ENCODE measurements at regions not wholly inside any gene's neighbourhood (a gene's known extent, or its start where the extent isn't known, plus 50 kb on each side); places are given as distances from the start of the nearest gene placed in this dataset.
A peak's percentile ranks its signal among the peaks of the same experiment; 100 is the strongest.

DNA sequence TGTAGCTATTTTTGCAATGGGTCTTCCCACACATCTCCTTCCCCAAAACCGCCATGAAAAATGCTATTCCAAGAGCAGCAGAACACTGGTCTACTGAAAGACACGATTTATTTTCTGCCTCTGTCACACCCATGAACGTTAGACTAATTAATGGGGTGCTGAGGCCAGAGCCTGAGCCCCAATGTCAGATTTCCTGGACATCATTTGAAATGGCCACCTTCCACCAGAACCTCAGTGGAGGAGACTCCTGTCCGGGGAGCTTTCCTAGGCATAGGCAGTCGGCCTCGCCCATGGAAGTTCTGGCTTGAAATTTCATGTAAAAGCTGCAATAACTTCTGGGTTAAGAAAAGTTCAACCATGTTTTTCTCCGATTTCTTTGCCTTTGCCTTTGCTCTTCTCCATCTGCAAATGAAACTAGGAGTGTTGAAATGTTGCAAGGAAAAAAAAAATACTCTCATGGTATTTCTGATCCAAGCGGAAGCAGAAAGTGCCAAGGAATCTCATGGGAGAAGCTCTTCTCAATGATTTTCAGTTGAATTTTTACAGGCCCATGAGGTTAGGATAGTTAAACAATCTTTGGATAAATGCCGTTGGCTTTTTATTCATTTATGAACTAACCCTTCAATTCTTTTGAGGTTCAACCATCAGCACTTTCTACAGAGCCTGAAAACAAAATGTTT, 570.8 kb upstream of the MGMT start:
- Histone ChIP-seq H3K27me3 (ENCODE audit: control insufficient read depth in 3 of 3, insufficient read depth in 3 of 3, low read length in 2 of 3) (peaks cover 0 to 3% (median 3%) of the 10 kb centered on the region in 3 donors), H3K27ac (ENCODE audit: low read depth in 1 of 2, low read length in 1 of 2) (peak overlapping the region in 1 of 2 donors; percentile 46), H3K36me3 (ENCODE audit: control insufficient read depth in 4 of 4, insufficient read depth in 4 of 4, low read length in 4 of 4) (no peaks in the 10 kb centered on the region), H3K9ac (ENCODE audit: insufficient read depth in 1 of 2, low read length in 2 of 2) (no peak overlapping the region), H3K4me3 (no peak overlapping the region), H3K9me3 (ENCODE audit: control insufficient read depth in 4 of 4, insufficient read depth in 3 of 4, low read length in 3 of 4) (peaks cover 0 to 4% (median 0%) of the 10 kb centered on the region in 4 donors), H3K4me1 (ENCODE audit: control insufficient read depth in 5 of 5, insufficient read depth in 5 of 5, low read length in 5 of 5) (peaks cover 0 to 8% (median 0%) of the 10 kb centered on the region in 5 donors)
- peak in 2 of 3 donors; percentile 34 to 68 for DNase-seq
- WGBS, 2 donors = 72 to 82% methylated on average over 9 of the region's 9 CpGs
- ATAC-seq (ENCODE audit: insufficient read depth, low FRiP score) = no peak
- TF ChIP-seq, protein P1, sequence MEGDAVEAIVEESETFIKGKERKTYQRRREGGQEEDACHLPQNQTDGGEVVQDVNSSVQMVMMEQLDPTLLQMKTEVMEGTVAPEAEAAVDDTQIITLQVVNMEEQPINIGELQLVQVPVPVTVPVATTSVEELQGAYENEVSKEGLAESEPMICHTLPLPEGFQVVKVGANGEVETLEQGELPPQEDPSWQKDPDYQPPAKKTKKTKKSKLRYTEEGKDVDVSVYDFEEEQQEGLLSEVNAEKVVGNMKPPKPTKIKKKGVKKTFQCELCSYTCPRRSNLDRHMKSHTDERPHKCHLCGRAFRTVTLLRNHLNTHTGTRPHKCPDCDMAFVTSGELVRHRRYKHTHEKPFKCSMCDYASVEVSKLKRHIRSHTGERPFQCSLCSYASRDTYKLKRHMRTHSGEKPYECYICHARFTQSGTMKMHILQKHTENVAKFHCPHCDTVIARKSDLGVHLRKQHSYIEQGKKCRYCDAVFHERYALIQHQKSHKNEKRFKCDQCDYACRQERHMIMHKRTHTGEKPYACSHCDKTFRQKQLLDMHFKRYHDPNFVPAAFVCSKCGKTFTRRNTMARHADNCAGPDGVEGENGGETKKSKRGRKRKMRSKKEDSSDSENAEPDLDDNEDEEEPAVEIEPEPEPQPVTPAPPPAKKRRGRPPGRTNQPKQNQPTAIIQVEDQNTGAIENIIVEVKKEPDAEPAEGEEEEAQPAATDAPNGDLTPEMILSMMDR (IDR thresholded peaks at IDR 0.05; ENCODE audit: control extremely low read depth, extremely low read depth) = no peak

DNA sequence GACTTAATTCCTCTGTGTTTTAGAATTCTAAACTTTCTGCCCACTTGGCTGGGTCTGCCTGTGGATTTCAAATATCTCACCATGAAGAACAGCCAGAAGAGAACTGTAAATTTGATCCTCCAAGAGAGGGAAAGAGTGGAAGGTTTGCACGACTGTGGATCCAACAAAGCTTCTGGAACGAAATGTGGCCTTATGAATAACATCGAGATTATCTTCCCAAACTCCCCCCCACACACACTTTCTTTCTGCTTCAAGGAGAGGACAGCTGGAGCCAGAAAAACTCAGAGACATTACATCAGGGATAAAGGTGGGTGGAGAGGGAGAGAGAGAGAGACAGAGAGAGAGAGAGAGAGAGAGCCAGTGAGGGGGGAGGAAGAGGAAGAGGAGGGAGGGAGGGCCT, 570.1 kb upstream of the MGMT start:
- Histone ChIP-seq H3K9ac (ENCODE audit: insufficient read depth in 1 of 2, low read length in 2 of 2) (no peak overlapping the region), H3K36me3 (ENCODE audit: control insufficient read depth in 4 of 4, insufficient read depth in 4 of 4, low read length in 4 of 4) (no peaks in the 10 kb centered on the region), H3K27me3 (ENCODE audit: control insufficient read depth in 3 of 3, insufficient read depth in 3 of 3, low read length in 2 of 3) (peaks cover 0 to 3% (median 3%) of the 10 kb centered on the region in 3 donors), H3K27ac (ENCODE audit: low read depth in 1 of 2, low read length in 1 of 2) (no peak overlapping the region), H3K9me3 (ENCODE audit: control insufficient read depth in 4 of 4, insufficient read depth in 3 of 4, low read length in 3 of 4) (peaks cover 0 to 4% (median 0%) of the 10 kb centered on the region in 4 donors), H3K4me1 (ENCODE audit: control insufficient read depth in 5 of 5, insufficient read depth in 5 of 5, low read length in 5 of 5) (peaks cover 0 to 8% (median 0%) of the 10 kb centered on the region in 5 donors), H3K4me3 (no peak overlapping the region)
- ATAC-seq (ENCODE audit: insufficient read depth, low FRiP score) (no peak), DNase-seq (no peak)
- TF ChIP-seq, protein P1 (IDR thresholded peaks at IDR 0.05; ENCODE audit: control extremely low read depth, extremely low read depth) = no peak
- 80 to 84% methylated on average over 3 of the region's 3 CpGs for WGBS, 2 donors

DNA sequence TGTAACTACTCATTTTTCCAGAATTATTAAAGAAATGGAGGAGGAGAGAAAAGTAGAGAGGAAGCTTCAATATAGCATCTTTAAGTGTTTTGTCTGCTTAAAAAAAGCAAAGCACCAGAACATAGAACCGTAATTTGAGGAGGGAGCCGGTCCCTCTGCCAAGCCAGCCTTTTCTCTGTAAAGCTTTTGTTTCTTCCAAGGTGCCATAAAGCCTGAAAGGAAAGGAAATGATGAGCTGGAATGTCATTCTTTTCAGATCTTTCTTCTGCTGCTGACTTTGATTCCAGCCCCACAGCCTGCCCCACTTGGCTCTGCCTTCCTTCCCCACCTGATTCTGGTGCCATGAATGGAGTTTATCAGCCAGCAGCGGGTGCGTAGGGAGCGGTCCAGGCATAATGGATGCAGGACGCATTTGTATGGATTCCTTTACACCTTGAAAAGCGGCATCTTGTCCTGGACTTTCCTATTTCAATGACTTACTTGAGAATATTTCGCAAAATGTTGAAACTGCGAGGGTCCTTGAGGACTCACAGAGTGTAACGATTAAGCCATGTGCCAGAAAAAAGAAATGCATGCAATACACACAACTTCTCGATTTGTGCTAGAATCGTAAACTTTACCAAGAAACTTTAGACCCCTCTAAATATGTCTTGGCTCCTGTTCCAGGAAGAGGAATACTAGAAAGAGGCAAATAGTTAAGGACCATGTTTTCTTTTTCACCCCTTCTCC, 569.5 kb upstream of the MGMT start:
- Histone ChIP-seq H3K9ac (ENCODE audit: insufficient read depth in 1 of 2, low read length in 2 of 2) (no peak overlapping the region), H3K9me3 (ENCODE audit: control insufficient read depth in 4 of 4, insufficient read depth in 3 of 4, low read length in 3 of 4) (peaks cover 0 to 3% (median 0%) of the 10 kb centered on the region in 4 donors), H3K27ac (ENCODE audit: low read depth in 1 of 2, low read length in 1 of 2) (no peak overlapping the region), H3K4me3 (no peak overlapping the region), H3K4me1 (ENCODE audit: control insufficient read depth in 5 of 5, insufficient read depth in 5 of 5, low read length in 5 of 5) (peaks cover 0 to 8% (median 0%) of the 10 kb centered on the region in 5 donors), H3K27me3 (ENCODE audit: control insufficient read depth in 3 of 3, insufficient read depth in 3 of 3, low read length in 2 of 3) (peaks cover 0 to 3% (median 1%) of the 10 kb centered on the region in 3 donors), H3K36me3 (ENCODE audit: control insufficient read depth in 4 of 4, insufficient read depth in 4 of 4, low read length in 4 of 4) (no peaks in the 10 kb centered on the region)
- ATAC-seq (ENCODE audit: insufficient read depth, low FRiP score) = no peak
- 68 to 84% methylated on average over 12 of the region's 12 CpGs for WGBS, 2 donors
- no peak for DNase-seq
- TF ChIP-seq, protein P1 (IDR thresholded peaks at IDR 0.05; ENCODE audit: control extremely low read depth, extremely low read depth) = no peak

Measured in lung (tissue), 11 donors.